ENCODE measurements at regions not wholly inside any gene's neighbourhood (a gene's known extent, or its start where the extent isn't known, plus 50 kb on each side); places are given as distances from the start of the nearest gene placed in this dataset.
"Not testable (repeated sequence)": the region's sequence is repeated elsewhere in the genome, so short reads cannot be mapped to it uniquely, and the experiment has no call there.

- POLR2A ChIA-PET: no interaction called here
Measured at GRCh38 chr4:93888308-93888707, 59.8 kb downstream of the ATOH1 start.

GRCh38 chr4:93888768-93889167 is 60.2 kb downstream of the ATOH1 start:
- Mint-ChIP-seq H3K9me3 (no peaks in the 10 kb centered on the region), H3K27ac (no peak overlapping the region), H3K36me3 (ENCODE audit: low read depth) (no peaks in the 10 kb centered on the region), H3K4me3 (no peak overlapping the region), H3K27me3 (no peaks in the 10 kb centered on the region), H3K4me1 (no peaks in the 10 kb centered on the region)
- no peak for DNase-seq
- ChIA-PET POLR2A (no interaction called here), CTCF (interaction anchor here (1.0 kb wide), 1 partner anchor 9 kb away, joined by 3 read pairs; no protein-coding TSS in a partner anchor)

More at GRCh38 chr4:93888308-93888707, 59.8 kb downstream of the ATOH1 start:
- DNase-seq: no peak
- H3K27ac Mint-ChIP-seq: no peak overlapping the region
- CTCF ChIA-PET: no interaction called here
- H3K36me3 Mint-ChIP-seq (ENCODE audit: low read depth): no peaks in the 10 kb centered on the region
- H3K9me3 Mint-ChIP-seq: no peaks in the 10 kb centered on the region
- H3K4me1 Mint-ChIP-seq: no peaks in the 10 kb centered on the region
- no peaks in the 10 kb centered on the region for H3K27me3 Mint-ChIP-seq
- H3K4me3 Mint-ChIP-seq: no peak overlapping the region

- no peaks in the 10 kb centered on the region for H3K9me3 Mint-ChIP-seq
- DNase-seq: no peak
- no peaks in the 10 kb centered on the region for H3K27me3 Mint-ChIP-seq
- H3K36me3 Mint-ChIP-seq (ENCODE audit: low read depth): no peaks in the 10 kb centered on the region
- H3K4me3 Mint-ChIP-seq: no peak overlapping the region
- no peaks in the 10 kb centered on the region for H3K4me1 Mint-ChIP-seq
- POLR2A ChIA-PET: no interaction called here
- no peak overlapping the region for H3K27ac Mint-ChIP-seq
- CTCF ChIA-PET: no interaction called here
Measured at GRCh38 chr4:93891244-93891643, 62.7 kb downstream of the ATOH1 start.

- no peak for DNase-seq
- no peaks in the 10 kb centered on the region for H3K4me1 Mint-ChIP-seq
- no peak overlapping the region for H3K27ac Mint-ChIP-seq
- no peaks in the 10 kb centered on the region for H3K9me3 Mint-ChIP-seq
- no peaks in the 10 kb centered on the region for H3K27me3 Mint-ChIP-seq
- no peak overlapping the region for H3K4me3 Mint-ChIP-seq
- ChIA-PET CTCF (no interaction called here), POLR2A (no interaction called here)
- H3K36me3 Mint-ChIP-seq (ENCODE audit: low read depth): no peaks in the 10 kb centered on the region
Measured at GRCh38 chr4:93894995-93895394, 66.4 kb downstream of the ATOH1 start.

GRCh38 chr4:93896516-93896915 is 68.0 kb downstream of the ATOH1 start:
- Mint-ChIP-seq H3K27me3 (no peaks in the 10 kb centered on the region), H3K36me3 (ENCODE audit: low read depth) (no peaks in the 10 kb centered on the region), H3K4me3 (no peak overlapping the region), H3K4me1 (no peaks in the 10 kb centered on the region), H3K27ac (no peak overlapping the region), H3K9me3 (no peaks in the 10 kb centered on the region)
- POLR2A ChIA-PET: no interaction called here
- CTCF ChIA-PET: no interaction called here
- no peak for DNase-seq

- ChIA-PET CTCF (interaction anchor here (0.6 to 1.0 kb wide), 2 partner anchors 8 to 1066 kb away, joined by 3 read pairs; no protein-coding TSS in a partner anchor), POLR2A (interaction anchor here (0.6 kb wide), 1 partner anchor 14 kb away, joined by 3 read pairs; no protein-coding TSS in a partner anchor)
- no peak overlapping the region for H3K4me3 Mint-ChIP-seq
- H3K27me3 Mint-ChIP-seq: no peaks in the 10 kb centered on the region
- H3K36me3 Mint-ChIP-seq (ENCODE audit: low read depth): no peaks in the 10 kb centered on the region
- H3K9me3 Mint-ChIP-seq: no peaks in the 10 kb centered on the region
- no peak for DNase-seq
- H3K4me1 Mint-ChIP-seq: no peaks in the 10 kb centered on the region
- H3K27ac Mint-ChIP-seq: no peak overlapping the region
Measured at GRCh38 chr4:93897559-93897958, 69.0 kb downstream of the ATOH1 start.

GRCh38 chr4:93908778-93909177 is 80.2 kb downstream of the ATOH1 start:
- CTCF ChIA-PET: no interaction called here
- Mint-ChIP-seq H3K4me3 (no peak overlapping the region), H3K27ac (no peak overlapping the region), H3K9me3 (no peaks in the 10 kb centered on the region), H3K36me3 (ENCODE audit: low read depth) (no peaks in the 10 kb centered on the region), H3K4me1 (no peaks in the 10 kb centered on the region), H3K27me3 (no peaks in the 10 kb centered on the region)
- POLR2A ChIA-PET: no interaction called here
- no peak for DNase-seq

GRCh38 chr4:93911671-93912070 is 83.1 kb downstream of the ATOH1 start:
- no peak for DNase-seq
- H3K4me1 Mint-ChIP-seq: no peaks in the 10 kb centered on the region
- ChIA-PET POLR2A (no interaction called here), CTCF (no interaction called here)
- H3K4me3 Mint-ChIP-seq: no peak overlapping the region
- H3K9me3 Mint-ChIP-seq: no peaks in the 10 kb centered on the region
- no peaks in the 10 kb centered on the region for H3K36me3 Mint-ChIP-seq (ENCODE audit: low read depth)
- no peaks in the 10 kb centered on the region for H3K27me3 Mint-ChIP-seq
- no peak overlapping the region for H3K27ac Mint-ChIP-seq

- POLR2A ChIA-PET: no interaction called here
- Mint-ChIP-seq H3K9me3 (no peaks in the 10 kb centered on the region), H3K27ac (no peak overlapping the region), H3K36me3 (ENCODE audit: low read depth) (no peaks in the 10 kb centered on the region), H3K27me3 (no peaks in the 10 kb centered on the region), H3K4me3 (no peak overlapping the region), H3K4me1 (no peaks in the 10 kb centered on the region)
- CTCF ChIA-PET: no interaction called here
- DNase-seq: no peak
Measured at GRCh38 chr4:93912146-93912545, 83.6 kb downstream of the ATOH1 start.

GRCh38 chr4:93918856-93919255 is 90.3 kb downstream of the ATOH1 start:
- Mint-ChIP-seq H3K9me3 (no peaks in the 10 kb centered on the region), H3K4me3 (no peak overlapping the region), H3K36me3 (ENCODE audit: low read depth) (no peaks in the 10 kb centered on the region), H3K4me1 (no peaks in the 10 kb centered on the region), H3K27ac (no peak overlapping the region), H3K27me3 (no peaks in the 10 kb centered on the region)
- POLR2A ChIA-PET: no interaction called here
- DNase-seq: no peak
- CTCF ChIA-PET: no interaction called here

GRCh38 chr4:93923570-93923969 is 95.0 kb downstream of the ATOH1 start:
- H3K36me3 Mint-ChIP-seq (ENCODE audit: low read depth); POLR2A ChIA-PET; DNase-seq; H3K4me1 Mint-ChIP-seq; H3K4me3 Mint-ChIP-seq; H3K27ac Mint-ChIP-seq; CTCF ChIA-PET; H3K9me3 Mint-ChIP-seq; H3K27me3 Mint-ChIP-seq: not testable (repeated sequence)

GRCh38 chr4:93947286-93947685 is 118.7 kb downstream of the ATOH1 start:
- H3K27me3 Mint-ChIP-seq: no peaks in the 10 kb centered on the region
- DNase-seq: no peak
- H3K9me3 Mint-ChIP-seq: peaks cover 1% of the 10 kb centered on the region
- ChIA-PET POLR2A (no interaction called here), CTCF (no interaction called here)
- H3K27ac Mint-ChIP-seq: no peak overlapping the region
- H3K4me3 Mint-ChIP-seq: no peak overlapping the region
- no peaks in the 10 kb centered on the region for H3K36me3 Mint-ChIP-seq (ENCODE audit: low read depth)
- no peaks in the 10 kb centered on the region for H3K4me1 Mint-ChIP-seq

- H3K27me3 Mint-ChIP-seq; DNase-seq; CTCF ChIA-PET; H3K27ac Mint-ChIP-seq; H3K4me3 Mint-ChIP-seq; POLR2A ChIA-PET; H3K9me3 Mint-ChIP-seq; H3K36me3 Mint-ChIP-seq (ENCODE audit: low read depth); H3K4me1 Mint-ChIP-seq: not testable (repeated sequence)
Measured at GRCh38 chr4:93950239-93950638, 121.7 kb downstream of the ATOH1 start.

- Mint-ChIP-seq H3K36me3 (ENCODE audit: low read depth) (no peaks in the 10 kb centered on the region), H3K4me1 (no peaks in the 10 kb centered on the region), H3K9me3 (peaks cover 6% of the 10 kb centered on the region), H3K27ac (no peak overlapping the region), H3K27me3 (no peaks in the 10 kb centered on the region), H3K4me3 (no peak overlapping the region)
- no peak for DNase-seq
- ChIA-PET POLR2A (no interaction called here), CTCF (no interaction called here)
Measured at GRCh38 chr4:93957186-93957585, 128.6 kb downstream of the ATOH1 start.

GRCh38 chr4:93960450-93960849 is 131.9 kb downstream of the ATOH1 start:
- POLR2A ChIA-PET: no interaction called here

More at GRCh38 chr4:93960450-93960849, 131.9 kb downstream of the ATOH1 start:
- Mint-ChIP-seq H3K9me3 (no peaks in the 10 kb centered on the region), H3K27me3 (no peaks in the 10 kb centered on the region), H3K27ac (no peak overlapping the region), H3K36me3 (ENCODE audit: low read depth) (no peaks in the 10 kb centered on the region), H3K4me3 (no peak overlapping the region), H3K4me1 (no peaks in the 10 kb centered on the region)
- DNase-seq: no peak
- CTCF ChIA-PET: no interaction called here

All from activated CD4-positive, alpha-beta memory T cell treated with anti-CD3 and anti-CD28 coated beads, Interleukin-2, amount 10 ng/mL, durations not matched to agents 7 days and 5 days (primary cell).